SK-N-SH treated with all-trans-retinoic acid at 6 μM for 48 hours (cell line): ENCODE measurements at regions not wholly inside any gene's neighbourhood (a gene's known extent, or its start where the extent isn't known, plus 50 kb on each side); places are given as distances from the start of the nearest gene placed in this dataset.

Experiments
- ATAC-seq: fragments of 200-7000 bp; cut with Tn5 transposase; 3 replicates; pipeline ENCODE4 v1.9.1; 2020; ENCODE audit warnings: mild to moderate bottlenecking, moderate library complexity
- ARNTL ChIP-seq: fragments of 450-650 bp; formaldehyde crosslinking; IDR thresholded peaks from 2 replicates; pipeline ENCODE4 v1.5.0; 2020; ENCODE audit warnings: low read depth, mild to moderate bottlenecking, moderate library complexity, borderline replicate concordance
- BACH2 ChIP-seq: fragments of 250-450 bp; sonication (Bioruptor Pico); IDR thresholded peaks from 2 replicates; pipeline ENCODE4 v1.9.0; 2021; ENCODE audit warnings: mild to moderate bottlenecking, borderline replicate concordance
- CREB5 ChIP-seq: fragments of 250-450 bp; sonication (Bioruptor Pico); IDR thresholded peaks from 2 replicates; pipeline ENCODE4 v1.5.1; 2020; ENCODE audit warnings: low read depth, mild to moderate bottlenecking, moderate library complexity
- CSDC2 ChIP-seq: fragments of 250-450 bp; sonication (Bioruptor Pico); IDR thresholded peaks from 2 replicates; pipeline ENCODE4 v1.5.0; 2020; ENCODE audit warnings: mild to moderate bottlenecking, moderate library complexity
- ESRRG ChIP-seq: fragments of 250-450 bp; sonication (Bioruptor Pico); IDR thresholded peaks from 2 replicates; pipeline ENCODE4 v1.6.1; 2021; ENCODE audit warnings: mild to moderate bottlenecking
- GLIS3 ChIP-seq: fragments of 250-450 bp; sonication (Bioruptor Pico); IDR thresholded peaks from 2 replicates; pipeline ENCODE4 v1.5.0; 2020; ENCODE audit warnings: mild to moderate bottlenecking, moderate library complexity
- OSR1 ChIP-seq: fragments of 250-450 bp; sonication (Bioruptor Pico); IDR thresholded peaks from 2 replicates; pipeline ENCODE4 v1.8.0; 2022; ENCODE audit warnings: moderate library complexity, mild to moderate bottlenecking, inconsistent platforms
- PATZ1 ChIP-seq: fragments of 250-450 bp; sonication (Bioruptor Pico); IDR thresholded peaks from 2 replicates; pipeline ENCODE4 v1.8.0; 2020; ENCODE audit warnings: mild to moderate bottlenecking, moderate library complexity, borderline replicate concordance
- PPARA ChIP-seq: fragments of 250-450 bp; sonication (Bioruptor Pico); IDR thresholded peaks from 2 replicates; pipeline ENCODE4 v1.5.0; 2020; ENCODE audit warnings: mild to moderate bottlenecking, borderline replicate concordance
- RARB ChIP-seq: fragments of 250-450 bp; sonication (Bioruptor Pico); IDR thresholded peaks from 2 replicates; pipeline ENCODE4 v1.8.0; 2021; ENCODE audit warnings: mild to moderate bottlenecking, moderate library complexity
- SNAI2 ChIP-seq: fragments of 250-450 bp; sonication (Bioruptor Pico); IDR thresholded peaks from 2 replicates; pipeline ENCODE4 v1.5.0; 2020; ENCODE audit warnings: mild to moderate bottlenecking, moderate library complexity
- TCF4 ChIP-seq: fragments of 250-450 bp; sonication (Bioruptor Pico); IDR thresholded peaks from 2 replicates; pipeline ENCODE4 v1.8.0; 2021; ENCODE audit warnings: mild to moderate bottlenecking, moderate library complexity, borderline replicate concordance
- TOX ChIP-seq: fragments of 250-450 bp; sonication (Bioruptor Pico); IDR thresholded peaks from 2 replicates; pipeline ENCODE4 v1.8.0; 2021; ENCODE audit warnings: mild to moderate bottlenecking, moderate library complexity, borderline replicate concordance
- ZC3H10 ChIP-seq: fragments of 250-450 bp; sonication (Bioruptor Pico); IDR thresholded peaks from 2 replicates; pipeline ENCODE4 v1.5.1; 2021; ENCODE audit warnings: mild to moderate bottlenecking, moderate library complexity
- ZFP3 ChIP-seq: fragments of 250-450 bp; sonication (Bioruptor Pico); IDR thresholded peaks from 2 replicates; pipeline ENCODE4 v1.5.0; 2020; ENCODE audit warnings: mild to moderate bottlenecking, moderate library complexity
- ZFP30 ChIP-seq: fragments of 450-650 bp; formaldehyde crosslinking; IDR thresholded peaks from 2 replicates; pipeline ENCODE4 v1.5.0; 2022; ENCODE audit warnings: mild to moderate bottlenecking, moderate library complexity
- ZNF565 ChIP-seq: fragments of 450-650 bp; formaldehyde crosslinking; conservative IDR thresholded peaks from 2 replicates; pipeline ENCODE4 v1.5.0; 2020; ENCODE audit warnings: low read depth, mild to moderate bottlenecking, moderate library complexity
- ZNF8 ChIP-seq: fragments of 450-650 bp; formaldehyde crosslinking; IDR thresholded peaks from 2 replicates; pipeline ENCODE4 v1.5.0; 2020; ENCODE audit warnings: mild to moderate bottlenecking, moderate library complexity
- TF ChIP-seq, protein P1 (sequence below): fragments of 250-450 bp; sonication (Bioruptor Pico); IDR thresholded peaks from 2 replicates; pipeline ENCODE4 v1.5.1; 2021; ENCODE audit warnings: mild to moderate bottlenecking, moderate library complexity
- TF ChIP-seq, protein P2 (sequence below): fragments of 250-450 bp; sonication (Bioruptor Pico); IDR thresholded peaks from 2 replicates; pipeline ENCODE4 v1.8.0; 2021; ENCODE audit warnings: low read depth, mild to moderate bottlenecking, moderate library complexity, borderline replicate concordance
- TF ChIP-seq, protein P3 (sequence below): fragments of 250-450 bp; sonication (Bioruptor Pico); IDR thresholded peaks from 2 replicates; pipeline ENCODE4 v1.5.0; 2020; ENCODE audit warnings: mild to moderate bottlenecking, moderate library complexity

GRCh38 chr18:39162013-39162827 lies 1596.6 kb upstream of the CELF4 start (continued):
- no peak for TF ChIP-seq PATZ1 (CRISPR knock-in tag)
- TF ChIP-seq, protein P1, sequence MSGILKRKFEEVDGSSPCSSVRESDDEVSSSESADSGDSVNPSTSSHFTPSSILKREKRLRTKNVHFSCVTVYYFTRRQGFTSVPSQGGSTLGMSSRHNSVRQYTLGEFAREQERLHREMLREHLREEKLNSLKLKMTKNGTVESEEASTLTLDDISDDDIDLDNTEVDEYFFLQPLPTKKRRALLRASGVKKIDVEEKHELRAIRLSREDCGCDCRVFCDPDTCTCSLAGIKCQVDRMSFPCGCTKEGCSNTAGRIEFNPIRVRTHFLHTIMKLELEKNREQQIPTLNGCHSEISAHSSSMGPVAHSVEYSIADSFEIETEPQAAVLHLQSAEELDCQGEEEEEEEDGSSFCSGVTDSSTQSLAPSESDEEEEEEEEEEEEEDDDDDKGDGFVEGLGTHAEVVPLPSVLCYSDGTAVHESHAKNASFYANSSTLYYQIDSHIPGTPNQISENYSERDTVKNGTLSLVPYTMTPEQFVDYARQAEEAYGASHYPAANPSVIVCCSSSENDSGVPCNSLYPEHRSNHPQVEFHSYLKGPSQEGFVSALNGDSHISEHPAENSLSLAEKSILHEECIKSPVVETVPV (CRISPR knock-in tag) = no peak
- TF ChIP-seq GLIS3 (CRISPR knock-in tag) = no peak
- no peak for TF ChIP-seq SNAI2 (CRISPR knock-in tag)
- TF ChIP-seq, all 23 proteins: peak for 0

DNA sequence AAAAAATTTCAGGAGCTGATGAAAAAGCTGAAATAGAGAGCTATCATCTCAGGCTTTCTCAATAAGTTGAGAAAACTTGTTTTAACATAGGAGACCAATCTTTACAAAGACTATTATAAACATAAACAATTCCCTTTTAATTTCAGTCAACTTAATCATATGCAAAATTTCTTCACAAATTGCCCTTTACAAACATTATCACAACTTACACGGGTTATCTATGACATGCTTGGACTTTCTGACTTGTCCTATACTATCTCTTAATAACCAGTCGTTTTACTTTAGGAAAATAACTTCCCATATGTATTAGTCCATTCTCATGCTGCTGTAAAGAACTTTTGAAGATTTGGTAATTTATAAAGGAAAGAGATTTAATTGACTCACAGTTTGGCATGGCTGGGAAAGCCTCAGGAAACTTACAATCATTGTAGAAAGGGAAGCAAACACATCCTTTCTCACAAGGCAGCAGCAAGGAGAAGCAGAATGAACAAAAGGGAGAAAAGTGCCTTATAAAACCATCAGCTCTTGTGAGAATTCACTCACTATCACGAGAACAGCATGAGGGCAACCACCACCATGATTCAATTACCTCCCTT lies 1583.7 kb upstream of the CELF4 start:
- TF ChIP-seq ZFP30 (no peak), ARNTL (no peak), ZFP3 (CRISPR knock-in tag) (no peak), TOX (CRISPR knock-in tag) (no peak), GLIS3 (CRISPR knock-in tag) (no peak), TCF4 (no peak), ZNF565 (CRISPR knock-in tag) (no peak), PATZ1 (CRISPR knock-in tag) (no peak), OSR1 (CRISPR knock-in tag) (no peak), ZC3H10 (CRISPR knock-in tag) (no peak), RARB (CRISPR knock-in tag) (no peak), CSDC2 (CRISPR knock-in tag) (no peak), ZNF8 (CRISPR knock-in tag) (no peak), PPARA (CRISPR knock-in tag) (no peak), CREB5 (no peak), BACH2 (CRISPR knock-in tag) (no peak), ESRRG (CRISPR knock-in tag) (no peak)
- TF ChIP-seq, protein P1 (CRISPR knock-in tag) = no peak
- TF ChIP-seq, protein P2, sequence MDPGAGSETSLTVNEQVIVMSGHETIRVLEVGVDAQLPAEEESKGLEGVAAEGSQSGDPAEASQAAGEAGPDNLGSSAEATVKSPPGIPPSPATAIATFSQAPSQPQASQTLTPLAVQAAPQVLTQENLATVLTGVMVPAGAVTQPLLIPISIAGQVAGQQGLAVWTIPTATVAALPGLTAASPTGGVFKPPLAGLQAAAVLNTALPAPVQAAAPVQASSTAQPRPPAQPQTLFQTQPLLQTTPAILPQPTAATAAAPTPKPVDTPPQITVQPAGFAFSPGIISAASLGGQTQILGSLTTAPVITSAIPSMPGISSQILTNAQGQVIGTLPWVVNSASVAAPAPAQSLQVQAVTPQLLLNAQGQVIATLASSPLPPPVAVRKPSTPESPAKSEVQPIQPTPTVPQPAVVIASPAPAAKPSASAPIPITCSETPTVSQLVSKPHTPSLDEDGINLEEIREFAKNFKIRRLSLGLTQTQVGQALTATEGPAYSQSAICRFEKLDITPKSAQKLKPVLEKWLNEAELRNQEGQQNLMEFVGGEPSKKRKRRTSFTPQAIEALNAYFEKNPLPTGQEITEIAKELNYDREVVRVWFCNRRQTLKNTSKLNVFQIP (CRISPR knock-in tag) = no peak
- TF ChIP-seq, protein P3, sequence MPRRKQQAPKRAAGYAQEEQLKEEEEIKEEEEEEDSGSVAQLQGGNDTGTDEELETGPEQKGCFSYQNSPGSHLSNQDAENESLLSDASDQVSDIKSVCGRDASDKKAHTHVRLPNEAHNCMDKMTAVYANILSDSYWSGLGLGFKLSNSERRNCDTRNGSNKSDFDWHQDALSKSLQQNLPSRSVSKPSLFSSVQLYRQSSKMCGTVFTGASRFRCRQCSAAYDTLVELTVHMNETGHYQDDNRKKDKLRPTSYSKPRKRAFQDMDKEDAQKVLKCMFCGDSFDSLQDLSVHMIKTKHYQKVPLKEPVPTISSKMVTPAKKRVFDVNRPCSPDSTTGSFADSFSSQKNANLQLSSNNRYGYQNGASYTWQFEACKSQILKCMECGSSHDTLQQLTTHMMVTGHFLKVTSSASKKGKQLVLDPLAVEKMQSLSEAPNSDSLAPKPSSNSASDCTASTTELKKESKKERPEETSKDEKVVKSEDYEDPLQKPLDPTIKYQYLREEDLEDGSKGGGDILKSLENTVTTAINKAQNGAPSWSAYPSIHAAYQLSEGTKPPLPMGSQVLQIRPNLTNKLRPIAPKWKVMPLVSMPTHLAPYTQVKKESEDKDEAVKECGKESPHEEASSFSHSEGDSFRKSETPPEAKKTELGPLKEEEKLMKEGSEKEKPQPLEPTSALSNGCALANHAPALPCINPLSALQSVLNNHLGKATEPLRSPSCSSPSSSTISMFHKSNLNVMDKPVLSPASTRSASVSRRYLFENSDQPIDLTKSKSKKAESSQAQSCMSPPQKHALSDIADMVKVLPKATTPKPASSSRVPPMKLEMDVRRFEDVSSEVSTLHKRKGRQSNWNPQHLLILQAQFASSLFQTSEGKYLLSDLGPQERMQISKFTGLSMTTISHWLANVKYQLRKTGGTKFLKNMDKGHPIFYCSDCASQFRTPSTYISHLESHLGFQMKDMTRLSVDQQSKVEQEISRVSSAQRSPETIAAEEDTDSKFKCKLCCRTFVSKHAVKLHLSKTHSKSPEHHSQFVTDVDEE (CRISPR knock-in tag) = no peak
- ATAC-seq = no peak
